ENCODE measurements at regions not wholly inside any gene's neighbourhood (a gene's known extent, or its start where the extent isn't known, plus 50 kb on each side); places are given as distances from the start of the nearest gene placed in this dataset.
"Not testable (repeated sequence)": the region's sequence is repeated elsewhere in the genome, so short reads cannot be mapped to it uniquely, and the experiment has no call there.

DNA sequence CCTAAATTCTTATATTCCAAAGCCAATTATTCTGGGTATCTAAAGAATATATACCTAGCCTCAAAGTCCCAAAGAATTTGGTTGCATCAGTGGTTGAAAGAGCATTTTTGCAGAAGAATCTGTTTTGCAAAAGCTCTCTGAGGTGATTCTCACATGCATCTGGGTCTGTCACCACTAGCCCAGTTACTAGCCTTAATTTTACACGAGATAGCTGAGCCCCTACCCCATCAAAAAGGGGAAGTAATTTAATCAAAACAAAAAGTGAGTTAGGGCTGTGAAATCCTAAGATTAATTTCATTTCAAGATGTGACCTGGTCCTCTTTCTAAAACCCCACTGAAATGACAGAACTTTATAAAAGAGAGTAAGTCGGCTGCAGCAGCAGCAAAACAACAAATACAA, 53.7 kb upstream of the ZSCAN2 start:
- DNase-seq (ENCODE audit: low read depth), result not testable (repeated sequence)

DNA sequence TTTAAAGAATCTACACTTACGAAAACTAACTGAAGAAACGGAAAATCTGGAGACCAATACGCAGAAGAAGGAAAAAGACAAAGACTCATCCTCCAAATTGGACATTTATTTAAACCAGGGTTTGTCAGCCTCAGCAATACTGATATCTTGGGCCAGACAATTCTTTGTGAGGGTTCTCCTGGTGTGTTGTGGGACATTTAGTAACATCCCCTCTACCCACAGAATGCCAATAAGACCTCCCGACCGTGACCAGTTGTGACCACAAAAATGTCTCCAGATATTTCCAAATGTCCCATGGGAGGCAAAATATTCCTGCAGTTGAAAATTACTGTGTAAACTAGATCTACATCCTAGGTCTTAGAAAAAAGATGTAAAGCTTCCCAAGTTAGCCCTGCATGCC, 50.3 kb upstream of the ZSCAN2 start:
- not testable (repeated sequence) for DNase-seq (ENCODE audit: low read depth)
